Bone marrow (tissue), 2 donors: ENCODE measurements at regions not wholly inside any gene's neighbourhood (a gene's known extent, or its start where the extent isn't known, plus 50 kb on each side); places are given as distances from the start of the nearest gene placed in this dataset.
"Not testable (repeated sequence)": the region's sequence is repeated elsewhere in the genome, so short reads cannot be mapped to it uniquely, and the experiment has no call there.

Experiments used
- DNase-seq, 2 donors: peaks; one replicate each; lab custom pipeline; 2025; lab: John Stamatoyannopoulos, UW

- DNase-seq, result no peak
Measured at GRCh38 chr9:95732802-95733688, 142.4 kb upstream of the ERCC6L2 start.

GRCh38 chr9:95731876-95732275 is 143.6 kb upstream of the ERCC6L2 start:
- DNase-seq, result no peak

- DNase-seq, result no peak
Measured at GRCh38 chr9:95729669-95730368, 145.7 kb upstream of the ERCC6L2 start.

- DNase-seq, result no peak
Measured at GRCh38 chr9:95729046-95729445, 146.4 kb upstream of the ERCC6L2 start.

GRCh38 chr9:95727947-95728520 is 147.5 kb upstream of the ERCC6L2 start:
- DNase-seq, result no peak

- DNase-seq, result peak in 1 of 2 donors; percentile 9
Measured at GRCh38 chr9:95726756-95727155, 148.7 kb upstream of the ERCC6L2 start.

- no peak for DNase-seq
Measured at GRCh38 chr9:95725045-95725444, 150.4 kb upstream of the ERCC6L2 start.

GRCh38 chr9:95724253-95724991 is 151.1 kb upstream of the ERCC6L2 start:
- no peak for DNase-seq

GRCh38 chr9:95722141-95722540 is 153.3 kb upstream of the ERCC6L2 start:
- DNase-seq, result no peak

GRCh38 chr9:95721061-95721531 is 154.4 kb upstream of the ERCC6L2 start:
- no peak for DNase-seq

- no peak for DNase-seq
Measured at GRCh38 chr9:95720496-95720895, 155.0 kb upstream of the ERCC6L2 start.

GRCh38 chr9:95719354-95719753 is 156.1 kb upstream of the ERCC6L2 start:
- no peak for DNase-seq

- no peak for DNase-seq
Measured at GRCh38 chr9:95718263-95718662, 157.2 kb upstream of the ERCC6L2 start.

- DNase-seq, result no peak
Measured at GRCh38 chr9:95715868-95716435, 159.5 kb upstream of the ERCC6L2 start.

- DNase-seq, result no peak
Measured at GRCh38 chr9:95710446-95710845, 165.0 kb upstream of the ERCC6L2 start.

- no peak for DNase-seq
Measured at GRCh38 chr9:95696701-95697100, 178.8 kb upstream of the ERCC6L2 start.

GRCh38 chr9:95691435-95691834 is 174.7 kb upstream of the PTCH1 start:
- DNase-seq, result no peak

- DNase-seq, result no peak
Measured at GRCh38 chr9:95689669-95690068, 172.9 kb upstream of the PTCH1 start.

- DNase-seq, result no peak
Measured at GRCh38 chr9:95684516-95684915, 167.7 kb upstream of the PTCH1 start.

GRCh38 chr9:95680306-95680705 is 163.5 kb upstream of the PTCH1 start:
- not testable (repeated sequence) for DNase-seq

GRCh38 chr9:95679874-95680273 is 163.1 kb upstream of the PTCH1 start:
- DNase-seq, result no peak

- no peak for DNase-seq
Measured at GRCh38 chr9:95678759-95679158, 162.0 kb upstream of the PTCH1 start.
